ENCODE measurements at regions not wholly inside any gene's neighbourhood (a gene's known extent, or its start where the extent isn't known, plus 50 kb on each side); places are given as distances from the start of the nearest gene placed in this dataset.

GRCh38 chr3:150239766-150240165, 168.3 kb upstream of the TSC22D2 start:
- no peak overlapping the region for H3K27ac Mint-ChIP-seq (ENCODE audit: unreplicated experiment)
- Histone ChIP-seq H3K36me3 (ENCODE audit: control insufficient read depth, insufficient read depth, low read length) (no peaks in the 10 kb centered on the region), H3K4me3 (ENCODE audit: low read depth, low read length) (no peak overlapping the region), H3K9me3 (no peaks in the 10 kb centered on the region), H3K27me3 (replicated peaks; ENCODE audit: control insufficient read depth, insufficient read depth, low read length) (no peaks in the 10 kb centered on the region), H3K4me1 (peaks cover 35% of the 10 kb centered on the region)
- no peak for DNase-seq
- ChIA-PET CTCF (interaction anchor here (0.6 to 1.7 kb wide), 4 partner anchors 69 to 256 kb away, joined by 3 to 23 read pairs (median 5); no protein-coding TSS in a partner anchor), POLR2A (interaction anchor here (0.6 kb wide), 1 partner anchor 54 kb away, joined by 3 read pairs; no protein-coding TSS in a partner anchor)
- TF ChIP-seq CTCF (IDR thresholded peaks at IDR 0.05; ENCODE audit: insufficient read depth in 1 of 2, low read depth in 1 of 2, low read length in 1 of 2, severe bottlenecking in 1 of 2, unreplicated experiment in 1 of 2), result no peak
- H3K9me3 Mint-ChIP-seq (ENCODE audit: unreplicated experiment), result peaks cover 17% of the 10 kb centered on the region
- H3K4me1 Mint-ChIP-seq (ENCODE audit: low read depth, unreplicated experiment), result peaks cover 32% of the 10 kb centered on the region
- BruUV-seq (replicated peaks), result no TSS peak
- intact Hi-C loops (cut with micrococcal nuclease; ENCODE audit: unreplicated experiment), result loop anchor here (1.0 to 5.0 kb wide), 3 partner anchors 38 to 256 kb away; no protein-coding TSS in a partner anchor
- H3K4me3 Mint-ChIP-seq (ENCODE audit: unreplicated experiment), result no peak overlapping the region
- no peaks in the 10 kb centered on the region for H3K36me3 Mint-ChIP-seq (ENCODE audit: insufficient read depth, unreplicated experiment)
- H3K27me3 Mint-ChIP-seq (ENCODE audit: insufficient read depth, unreplicated experiment), result no peaks in the 10 kb centered on the region

GRCh38 chr3:150238995-150239619, 169.0 kb upstream of the TSC22D2 start:
- no peak overlapping the region for H3K4me3 Mint-ChIP-seq (ENCODE audit: unreplicated experiment)
- H3K9me3 ChIP-seq, result no peaks in the 10 kb centered on the region
- intact Hi-C loops (cut with micrococcal nuclease; ENCODE audit: unreplicated experiment), result loop anchor here (1.0 to 5.0 kb wide), 2 partner anchors 173 to 256 kb away; no protein-coding TSS in a partner anchor

More at GRCh38 chr3:150238995-150239619, 169.0 kb upstream of the TSC22D2 start:
- H3K27ac Mint-ChIP-seq (ENCODE audit: unreplicated experiment), result no peak overlapping the region
- H3K9me3 Mint-ChIP-seq (ENCODE audit: unreplicated experiment), result peaks cover 11% of the 10 kb centered on the region
- Histone ChIP-seq H3K4me1 (peaks cover 28% of the 10 kb centered on the region), H3K4me3 (ENCODE audit: low read depth, low read length) (no peak overlapping the region), H3K27me3 (replicated peaks; ENCODE audit: control insufficient read depth, insufficient read depth, low read length) (no peaks in the 10 kb centered on the region), H3K36me3 (ENCODE audit: control insufficient read depth, insufficient read depth, low read length) (no peaks in the 10 kb centered on the region)
- peak; percentile 65 to 86 for TF ChIP-seq CTCF (IDR thresholded peaks at IDR 0.05; ENCODE audit: insufficient read depth in 1 of 2, low read depth in 1 of 2, low read length in 1 of 2, severe bottlenecking in 1 of 2, unreplicated experiment in 1 of 2)
- no peaks in the 10 kb centered on the region for H3K36me3 Mint-ChIP-seq (ENCODE audit: insufficient read depth, unreplicated experiment)
- peak; percentile 54 to 64 for DNase-seq
- CTCF ChIA-PET, result interaction anchor here (0.6 to 1.7 kb wide), 9 partner anchors 20 to 275 kb away, joined by 3 to 23 read pairs (median 3); no protein-coding TSS in a partner anchor
- H3K4me1 Mint-ChIP-seq (ENCODE audit: low read depth, unreplicated experiment), result peaks cover 26% of the 10 kb centered on the region
- no peaks in the 10 kb centered on the region for H3K27me3 Mint-ChIP-seq (ENCODE audit: insufficient read depth, unreplicated experiment)
- POLR2A ChIA-PET, result interaction anchor here (0.6 to 0.9 kb wide), 2 partner anchors 54 to 170 kb away, joined by 3 to 4 read pairs; no protein-coding TSS in a partner anchor
- no TSS peak for BruUV-seq (replicated peaks)
